Stromal cell of bone marrow (primary cell): ENCODE measurements at regions not wholly inside any gene's neighbourhood (a gene's known extent, or its start where the extent isn't known, plus 50 kb on each side); places are given as distances from the start of the nearest gene placed in this dataset.
"Not testable (repeated sequence)": the region's sequence is repeated elsewhere in the genome, so short reads cannot be mapped to it uniquely, and the experiment has no call there.

Source experiments
- DNase-seq: peaks from one replicate; pipeline ENCODE4 v3.0.0-alpha.2; 2012; ENCODE audit warnings: low read depth

- DNase-seq, result no peak
Observed at GRCh38 chr14:106489112-106489881, 962.9 kb downstream of the TMEM121 start.

GRCh38 chr14:106490442-106490841 is 964.1 kb downstream of the TMEM121 start:
- no peak for DNase-seq

- DNase-seq, result no peak
Observed at GRCh38 chr14:106491851-106492250, 965.5 kb downstream of the TMEM121 start.

DNA sequence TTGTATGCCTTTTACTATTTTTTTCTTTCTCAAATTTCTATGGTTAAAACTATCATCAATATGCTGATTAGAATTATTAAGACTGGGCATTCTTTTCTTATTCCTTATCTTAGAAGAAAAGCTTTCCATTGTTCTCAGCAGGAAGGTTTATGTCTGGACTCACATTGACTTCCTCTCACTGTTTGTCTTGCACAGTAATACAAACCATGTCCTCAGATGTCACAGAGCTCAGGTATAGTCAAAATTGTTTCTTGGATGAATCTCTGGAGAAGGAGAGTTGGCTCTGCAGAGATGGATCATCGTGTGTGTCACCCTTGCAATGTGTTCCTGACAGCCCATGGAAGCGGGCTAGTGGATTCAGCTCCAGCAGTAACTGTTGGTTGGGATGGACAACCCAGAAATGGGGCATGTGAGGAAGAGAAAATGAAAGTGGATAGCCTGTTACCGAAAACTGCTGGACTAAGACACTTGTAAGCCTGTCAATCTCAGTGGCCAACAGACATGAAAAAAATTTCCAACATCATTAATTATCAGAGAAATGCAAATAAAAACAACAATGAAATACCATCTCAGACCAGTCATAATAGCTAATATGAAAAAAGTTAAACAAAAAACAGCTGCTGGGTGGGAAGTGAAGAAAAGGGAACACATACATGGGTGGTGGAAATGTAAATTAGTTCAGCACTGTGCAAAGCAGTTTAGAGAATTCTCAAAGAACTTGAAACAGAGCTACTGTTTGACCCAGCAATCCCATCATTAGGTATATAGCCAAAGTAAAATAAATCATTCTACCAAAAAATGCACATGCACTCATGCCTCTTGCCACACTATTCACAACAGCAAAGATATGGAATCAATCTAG is 967.8 kb downstream of the TMEM121 start:
- DNase-seq, result no peak

GRCh38 chr14:106500571-106500970 is 974.2 kb downstream of the TMEM121 start:
- no peak for DNase-seq

DNA sequence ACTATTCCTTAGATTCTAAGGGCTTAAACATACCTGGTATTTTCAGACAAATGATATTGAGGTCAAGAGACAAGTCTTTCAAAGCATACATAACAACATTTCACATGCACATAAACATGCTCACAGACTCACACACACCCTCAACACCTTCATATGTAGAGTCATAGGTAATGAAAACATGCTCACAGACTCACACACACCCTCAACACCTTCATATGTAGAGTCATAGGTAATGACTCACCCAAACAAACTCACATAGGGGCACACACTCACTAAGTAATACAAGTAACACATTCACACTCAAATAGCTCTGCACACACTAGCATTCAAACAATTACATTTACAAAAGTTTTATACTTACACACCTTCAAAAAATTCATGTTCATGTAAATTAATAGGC is 975.5 kb downstream of the TMEM121 start:
- no peak for DNase-seq

DNA sequence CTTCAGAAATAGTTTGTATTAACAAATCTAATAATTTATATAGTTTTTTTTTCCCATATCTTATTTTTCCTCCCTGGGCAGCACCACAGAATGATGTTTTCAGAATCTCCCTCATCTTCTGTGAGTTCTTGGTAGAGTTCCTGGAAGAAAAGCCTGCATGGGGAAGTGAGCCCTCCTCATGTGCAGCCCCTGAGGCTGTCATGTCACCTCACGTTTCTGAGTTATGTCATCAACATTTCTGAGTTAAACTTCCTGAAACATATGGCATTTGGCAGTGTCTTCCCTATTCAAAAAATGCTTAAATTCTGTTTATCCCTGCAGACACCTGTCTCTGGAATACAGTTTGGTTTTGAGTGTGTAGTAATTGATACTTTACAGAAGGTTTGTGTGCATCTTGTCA is 979.0 kb downstream of the TMEM121 start:
- DNase-seq, result no peak

DNA sequence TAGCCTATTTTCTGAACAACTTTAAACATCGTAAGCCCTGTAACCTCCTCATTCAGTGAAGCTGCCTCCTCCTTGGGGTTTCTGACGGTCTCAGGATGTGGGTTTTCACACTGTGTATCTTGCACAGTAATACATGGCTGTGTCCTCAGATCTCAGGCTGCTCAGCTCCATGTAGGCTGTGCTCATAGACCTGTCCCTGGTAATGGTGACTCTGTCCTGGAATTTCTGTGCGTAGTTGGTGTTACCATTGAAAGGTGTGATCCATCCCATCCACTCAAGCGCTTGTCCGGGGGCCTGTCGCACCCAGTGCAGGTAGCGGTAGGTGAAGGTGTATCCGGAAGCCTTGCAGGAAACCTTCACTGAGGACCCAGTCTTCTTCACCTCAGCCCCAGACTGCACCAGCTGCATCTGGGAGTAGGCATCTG is 980.5 kb downstream of the TMEM121 start:
- no peak for DNase-seq

GRCh38 chr14:106507354-106507753 is 981.0 kb downstream of the TMEM121 start:
- no peak for DNase-seq

DNA sequence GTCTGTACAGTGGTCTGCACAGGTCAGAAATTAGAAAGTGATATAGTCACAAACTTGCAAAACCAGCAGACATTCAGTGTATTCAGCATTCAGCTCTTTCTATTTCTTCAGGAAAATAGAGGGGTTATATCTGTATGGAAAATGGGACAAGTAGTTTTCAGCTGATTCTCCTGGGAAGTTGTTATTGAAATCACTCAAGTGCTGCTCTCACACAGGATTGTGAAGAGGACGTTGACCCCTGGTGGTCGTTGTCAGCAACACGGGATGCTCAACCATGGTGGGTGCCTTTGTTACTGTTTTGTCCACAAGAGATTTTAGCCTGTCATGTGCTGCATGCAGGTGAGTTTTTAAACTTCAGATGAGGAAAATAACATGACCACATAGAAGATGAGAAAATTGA is 981.8 kb downstream of the TMEM121 start:
- DNase-seq, result no peak

DNA sequence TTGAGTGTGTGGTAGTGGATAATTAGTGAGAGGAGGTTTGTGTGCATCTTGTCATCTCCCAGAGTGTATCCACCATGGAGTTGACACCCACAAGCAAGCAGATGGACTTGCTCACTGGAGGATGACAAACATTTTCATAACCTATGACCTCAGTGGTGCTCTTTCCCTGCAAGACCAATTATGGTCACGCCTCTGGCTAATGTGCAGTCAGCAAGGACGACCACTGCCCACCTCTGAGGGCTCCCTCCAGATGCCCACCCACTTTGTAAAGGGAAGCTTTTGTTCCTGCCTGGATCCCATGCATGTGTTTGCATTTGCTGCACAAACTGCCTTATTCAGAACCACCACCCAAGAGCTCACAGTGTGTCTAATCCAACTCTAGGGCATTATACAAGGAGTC is 982.8 kb downstream of the TMEM121 start:
- no peak for DNase-seq

- no peak for DNase-seq
Observed at GRCh38 chr14:106509807-106510206, 983.4 kb downstream of the TMEM121 start.

- DNase-seq, result no peak
Observed at GRCh38 chr14:106511006-106511799, 984.8 kb downstream of the TMEM121 start.

DNA sequence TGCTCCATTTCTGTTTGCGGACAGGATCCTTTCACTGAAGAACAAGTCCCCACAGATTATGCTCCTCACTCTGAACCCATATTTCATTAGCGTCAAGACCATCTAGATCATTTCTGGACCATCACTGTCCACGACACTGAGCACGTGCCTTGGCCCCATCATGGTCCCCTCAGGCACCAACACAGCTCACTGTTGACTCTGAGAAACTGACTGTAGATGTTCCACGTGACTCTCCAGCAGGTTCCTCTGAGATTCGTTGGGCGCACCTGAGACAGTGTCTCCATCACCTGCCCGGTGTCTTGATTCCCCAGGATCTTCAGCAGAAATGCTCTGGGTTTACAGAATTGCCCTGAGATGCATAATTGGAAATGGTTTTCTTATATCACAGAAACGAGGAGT is 985.4 kb downstream of the TMEM121 start:
- DNase-seq, result no peak

DNA sequence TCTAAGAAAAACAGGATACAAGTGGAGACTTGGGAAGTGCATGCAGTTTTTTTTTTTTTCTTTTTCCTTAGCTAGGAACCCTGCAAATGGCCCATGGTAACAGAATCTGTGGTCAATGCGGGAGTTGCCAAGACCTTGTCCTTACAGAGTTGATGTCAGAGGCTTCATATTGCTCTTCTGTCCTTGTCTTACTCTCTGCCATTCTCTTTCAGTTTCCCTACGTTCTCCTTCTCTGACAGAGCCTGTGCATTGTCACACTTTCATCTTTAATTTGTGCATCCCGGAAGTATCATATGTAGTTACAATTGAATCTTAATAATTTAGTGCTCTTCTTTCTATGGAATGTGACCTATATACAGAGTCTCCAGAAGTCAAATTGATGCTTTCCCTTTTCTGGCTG is 986.9 kb downstream of the TMEM121 start:
- DNase-seq, result no peak

DNA sequence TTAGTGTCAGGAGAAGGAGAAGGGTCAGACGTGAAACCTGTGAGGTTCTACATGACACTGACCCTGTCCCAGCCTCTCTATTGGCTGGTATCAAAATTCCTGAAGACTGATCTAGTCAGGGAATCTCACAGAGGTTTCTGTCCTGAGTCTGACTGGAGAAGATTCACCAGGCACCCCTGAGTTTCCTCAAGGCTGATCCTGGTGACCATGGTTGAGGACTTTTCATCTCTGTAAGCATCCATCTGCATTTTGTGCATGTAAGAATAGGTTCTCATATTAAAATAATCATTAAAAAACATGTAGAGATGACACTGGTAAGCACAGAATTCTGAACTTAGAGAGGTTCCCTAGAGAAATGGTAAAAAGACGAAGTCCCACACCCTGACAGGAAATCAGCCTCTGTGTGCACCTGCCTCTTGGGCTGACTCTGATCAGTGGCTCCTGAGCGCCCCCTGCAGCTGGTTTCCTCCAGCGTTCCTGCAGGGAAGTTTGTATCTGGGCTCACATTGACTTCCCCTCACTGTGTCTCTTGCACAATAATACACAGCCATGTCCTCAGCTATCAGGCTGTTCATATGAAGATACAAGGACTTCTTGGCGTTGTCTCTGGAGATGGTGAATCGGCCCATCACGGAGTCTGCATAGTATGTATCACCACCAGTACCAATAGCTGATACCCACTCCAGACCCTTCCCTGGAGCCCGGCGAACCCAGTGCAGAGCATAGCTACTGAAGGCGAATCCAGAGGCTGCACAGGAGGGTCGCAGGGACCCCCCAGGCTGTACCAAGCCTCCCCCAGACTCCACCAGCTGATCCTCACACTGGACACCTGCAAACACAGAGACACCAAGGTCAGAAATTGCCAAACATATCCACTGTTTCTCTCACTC is 991.9 kb downstream of the TMEM121 start:
- no peak for DNase-seq

DNA sequence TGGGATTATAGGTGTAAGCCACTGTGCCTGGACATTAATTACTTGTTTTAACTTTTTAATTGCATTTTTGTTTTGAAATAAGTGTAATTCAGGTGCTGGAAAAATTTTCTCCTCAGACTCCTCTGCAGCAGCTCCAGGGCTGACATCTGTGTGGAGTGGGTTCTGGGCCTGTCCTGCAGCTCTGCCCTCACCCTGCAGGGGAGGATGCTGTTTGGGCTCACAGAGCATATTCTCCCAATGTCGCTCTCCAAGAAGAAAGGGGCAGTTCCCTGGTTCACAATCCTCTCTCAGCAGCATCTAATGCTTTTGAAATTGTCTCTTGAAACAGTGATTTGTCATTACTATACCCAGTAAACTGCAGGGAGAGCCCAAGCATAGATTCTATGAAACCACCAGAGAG is 995.7 kb downstream of the TMEM121 start:
- DNase-seq, result not testable (repeated sequence)

GRCh38 chr14:106522990-106523389 is 996.6 kb downstream of the TMEM121 start:
- DNase-seq, result no peak

DNA sequence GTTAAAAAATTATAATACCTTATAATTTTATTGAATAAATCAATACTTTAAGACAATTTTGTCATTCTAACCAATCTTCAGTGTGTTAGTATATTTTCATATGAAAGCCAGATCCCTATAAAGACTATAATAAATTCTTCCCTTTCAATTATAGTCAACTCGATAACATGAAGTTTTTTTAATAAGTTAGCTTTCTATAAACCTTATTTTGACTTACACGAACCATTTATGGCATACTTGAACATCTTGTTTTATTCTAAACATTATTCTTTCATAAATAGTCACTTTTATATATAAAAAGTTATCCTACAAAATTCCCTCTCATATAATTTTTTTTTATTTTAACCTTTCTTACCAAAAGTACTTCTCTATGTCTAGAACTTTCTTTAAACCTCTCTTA is 1002.3 kb downstream of the TMEM121 start:
- no peak for DNase-seq

DNA sequence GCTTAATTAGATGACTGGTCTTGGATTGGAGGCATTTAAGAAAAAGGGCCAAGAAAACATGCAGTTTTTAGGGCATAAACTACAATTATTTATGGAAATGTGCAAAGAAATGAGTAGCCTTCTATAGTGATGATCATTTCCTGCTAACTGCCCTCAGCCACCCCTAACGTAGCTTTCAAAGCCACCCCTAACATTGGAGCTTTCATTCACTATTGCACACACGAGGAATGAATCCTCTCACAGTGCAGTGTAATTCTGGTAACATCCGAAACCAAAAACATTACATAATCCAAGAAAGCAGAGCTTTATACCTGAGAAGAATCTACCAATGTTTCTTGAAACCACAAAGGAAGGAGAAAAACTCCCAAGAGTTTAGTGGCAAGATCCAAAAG is 1003.6 kb downstream of the TMEM121 start:
- no peak for DNase-seq

DNA sequence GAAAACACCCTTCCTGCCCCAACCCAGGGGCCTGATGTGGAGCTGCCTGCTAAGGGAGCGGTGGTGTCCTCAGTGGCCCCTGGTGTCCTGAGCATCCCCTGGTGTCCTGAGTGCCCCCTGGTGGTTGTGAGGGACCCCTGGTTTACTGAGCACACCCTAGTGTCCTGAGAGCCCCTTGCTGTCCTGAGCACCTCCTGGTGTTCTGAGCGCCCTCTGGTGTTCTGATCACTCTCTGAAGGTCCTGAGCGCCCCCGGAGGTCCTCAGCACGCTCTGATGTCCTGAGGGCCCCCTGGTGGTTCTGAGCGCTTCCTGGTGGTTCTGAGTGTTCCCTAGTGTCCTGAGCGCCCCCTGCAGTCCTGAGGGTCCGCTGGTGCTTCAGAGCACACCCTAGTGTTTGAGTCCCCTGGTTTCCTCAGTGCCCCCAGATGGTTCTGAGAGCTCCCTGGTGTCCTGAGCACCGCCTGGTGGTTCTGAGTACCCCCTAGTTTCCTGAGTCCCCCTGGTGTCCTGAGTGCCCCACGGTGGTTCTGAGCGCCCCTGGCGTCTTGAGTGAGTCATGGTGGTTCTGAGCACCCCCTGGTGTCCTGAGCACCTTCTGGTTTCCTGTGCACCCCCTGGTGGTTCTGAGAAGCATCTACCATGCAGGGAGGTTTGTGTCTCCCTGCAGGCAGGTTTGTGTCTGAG is 1004.2 kb downstream of the TMEM121 start:
- no peak for DNase-seq
